Fibroblast of upper back skin (primary cell): ENCODE measurements at regions not wholly inside any gene's neighbourhood (a gene's known extent, or its start where the extent isn't known, plus 50 kb on each side); places are given as distances from the start of the nearest gene placed in this dataset.
"Not testable (repeated sequence)": the region's sequence is repeated elsewhere in the genome, so short reads cannot be mapped to it uniquely, and the experiment has no call there.

ENCODE experiments used
- DNase-seq: peaks from one replicate; pipeline ENCODE4 v3.0.0-alpha.2; 2013

DNA sequence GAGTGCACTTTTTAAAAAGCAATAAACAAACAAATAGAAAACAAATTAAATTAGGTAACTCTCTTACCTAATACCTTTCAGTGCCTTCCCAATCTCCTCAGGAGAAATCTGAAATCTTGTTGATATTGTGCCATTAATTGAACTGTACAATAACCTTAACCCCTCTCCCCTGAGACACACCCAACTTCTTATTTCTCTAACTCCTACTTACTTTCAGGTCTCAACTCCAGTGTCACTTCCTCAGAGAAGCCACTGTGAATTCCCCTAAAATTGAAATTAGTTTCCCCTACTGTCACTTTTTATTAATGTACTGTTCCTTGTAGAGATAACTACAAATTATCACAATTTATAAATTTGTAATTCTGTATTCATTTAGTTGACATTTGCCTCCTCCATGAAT is 295.3 kb upstream of the TNC start:
- no peak for DNase-seq

DNA sequence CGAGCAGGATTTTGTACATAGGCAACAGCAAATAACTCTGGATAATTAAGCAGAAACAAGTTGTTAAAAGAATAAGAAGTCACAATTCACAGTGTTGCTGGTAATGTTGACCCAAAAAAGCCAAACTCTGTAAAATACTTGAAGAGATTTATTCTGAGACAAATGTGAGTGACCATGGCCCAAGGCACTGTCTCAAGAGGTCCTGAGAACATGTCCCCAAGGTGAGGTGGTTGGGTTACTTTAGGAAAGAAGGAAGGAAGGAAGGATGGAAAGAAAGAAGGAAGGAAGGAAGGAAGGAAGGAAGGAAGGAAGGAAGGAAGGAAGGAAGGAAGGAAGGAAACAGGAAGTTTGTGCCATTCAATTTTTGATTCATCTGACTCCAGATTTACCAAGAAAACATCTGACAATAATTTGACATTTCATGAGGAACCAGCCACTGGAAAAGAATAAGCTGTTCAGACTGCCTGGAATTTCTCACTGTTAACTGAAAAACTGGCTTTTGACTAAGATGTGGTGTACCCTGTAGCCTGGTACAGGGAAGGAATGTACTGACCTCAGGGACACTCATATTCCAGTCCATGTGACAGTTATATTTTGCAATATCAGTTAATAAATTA is 295.9 kb upstream of the TNC start:
- peak; percentile 17 for DNase-seq

DNA sequence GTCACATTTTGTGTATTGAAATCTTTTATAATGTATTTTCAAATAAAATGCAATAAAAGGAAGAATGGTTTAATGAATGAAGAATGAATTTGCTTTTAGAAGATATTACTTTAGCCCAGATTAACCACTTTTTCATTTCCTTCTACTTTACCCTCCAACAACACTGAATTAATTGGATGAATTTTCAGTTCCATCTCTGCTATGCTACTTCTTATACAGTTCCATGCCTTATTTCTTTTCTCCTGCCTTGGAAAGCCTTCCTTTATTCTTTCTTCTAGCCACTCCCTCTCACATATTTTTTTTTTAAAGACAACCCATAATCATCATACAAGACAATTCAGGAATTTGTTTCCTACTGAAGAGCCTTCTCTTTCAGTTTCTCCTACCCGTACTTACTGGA is 296.6 kb upstream of the TNC start:
- no peak for DNase-seq

DNA sequence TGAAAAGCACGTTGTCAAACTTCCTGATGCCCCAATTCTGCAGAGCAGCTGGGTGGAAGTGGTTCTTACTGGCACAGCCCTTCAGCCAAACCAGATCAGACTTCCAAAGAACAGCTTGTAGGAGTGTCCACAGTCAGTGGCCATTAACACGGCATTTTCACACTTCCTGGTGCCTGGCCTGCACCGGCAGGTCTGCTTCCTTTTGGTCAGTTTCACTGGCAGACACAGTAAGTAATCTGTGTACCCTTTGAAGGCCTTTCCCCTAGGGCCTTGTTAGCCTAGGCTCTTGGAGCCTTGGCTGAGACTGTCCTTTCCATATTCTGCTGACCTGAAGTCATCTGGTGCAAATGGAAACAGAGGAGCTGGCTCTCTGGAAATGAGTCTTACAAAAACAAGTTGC is 297.5 kb upstream of the TNC start:
- DNase-seq = no peak

DNA sequence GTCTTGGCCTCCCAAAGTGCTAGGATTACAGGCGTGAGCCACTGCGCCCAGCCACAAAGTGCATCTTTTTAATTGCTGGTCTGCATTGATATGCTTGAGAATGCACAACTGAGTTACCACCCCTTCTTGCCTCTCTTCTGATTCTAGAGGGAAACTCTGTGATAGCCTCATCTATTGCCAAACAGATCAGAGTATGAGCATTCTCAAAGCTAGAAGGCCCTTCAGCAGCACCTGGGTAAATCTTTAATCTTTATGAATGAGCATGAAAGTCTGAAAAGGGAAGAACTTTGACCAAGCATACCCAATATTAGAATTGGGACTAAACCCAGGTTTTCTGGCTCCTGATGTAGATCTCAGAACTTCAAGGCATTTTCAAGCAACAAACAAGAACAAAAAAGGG is 298.3 kb upstream of the TNC start:
- no peak for DNase-seq

DNA sequence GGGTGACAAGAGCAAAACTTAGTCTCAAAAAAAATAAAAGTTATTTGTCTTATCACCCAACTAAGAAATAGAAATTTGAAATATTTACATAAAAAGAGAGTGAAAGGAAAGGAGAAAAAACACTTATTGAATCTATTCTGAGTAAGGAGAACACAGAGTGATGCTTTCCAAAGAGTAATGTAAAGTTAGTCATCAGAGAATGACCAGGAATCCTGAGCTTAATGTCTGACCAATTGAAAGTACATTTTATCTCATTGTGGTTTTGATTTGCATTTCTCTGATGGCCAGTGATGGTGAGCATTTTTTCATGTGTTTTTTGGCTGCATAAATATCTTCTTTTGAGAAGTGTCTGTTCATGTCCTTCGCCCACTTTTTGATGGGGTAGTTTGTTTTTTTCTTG is 300.2 kb upstream of the TNC start:
- peak; percentile 65 for DNase-seq

DNA sequence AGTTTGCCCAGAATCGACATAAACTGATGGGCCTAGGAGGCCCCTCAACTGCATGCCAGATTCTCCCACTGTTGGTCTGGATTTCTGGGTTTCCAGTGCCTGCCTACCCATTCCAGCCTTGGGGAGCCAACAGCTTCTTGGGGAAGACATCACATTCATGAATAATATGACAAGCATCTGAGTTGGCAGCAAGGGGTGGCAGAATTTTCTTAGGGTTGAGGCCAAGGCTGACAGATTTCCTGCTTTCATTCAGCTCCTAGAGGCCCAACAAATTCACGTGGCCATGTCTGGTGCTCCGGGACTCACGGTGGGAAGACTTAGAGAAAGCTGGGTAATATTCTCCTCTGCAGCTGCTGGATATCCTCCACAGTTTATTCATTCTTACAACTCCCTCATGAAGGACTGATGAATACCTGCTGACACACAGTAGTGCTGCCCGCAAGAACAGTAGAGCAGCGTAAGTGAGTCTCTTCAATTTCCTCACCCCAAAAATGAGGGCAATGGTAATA is 305.0 kb upstream of the TNC start:
- DNase-seq = no peak

DNA sequence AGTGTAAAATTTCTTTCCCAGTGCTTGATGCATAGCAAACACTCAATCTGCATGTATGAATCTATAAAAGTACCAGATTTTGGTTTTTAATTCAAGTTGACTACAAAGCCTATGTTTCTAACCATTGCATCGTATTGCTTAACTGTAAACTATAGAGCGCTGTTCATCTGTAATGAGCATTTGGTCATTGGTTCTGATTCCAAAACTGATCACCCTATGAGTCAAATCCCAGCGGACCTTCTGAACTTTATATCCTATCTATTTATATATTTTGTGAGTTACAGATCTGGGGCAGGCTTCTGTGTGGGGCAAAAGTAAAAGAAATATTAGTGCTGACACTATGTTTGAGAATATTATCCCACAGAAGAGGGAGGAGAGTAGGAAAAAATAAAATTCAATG is 305.7 kb upstream of the TNC start:
- peak; percentile 53 for DNase-seq

DNA sequence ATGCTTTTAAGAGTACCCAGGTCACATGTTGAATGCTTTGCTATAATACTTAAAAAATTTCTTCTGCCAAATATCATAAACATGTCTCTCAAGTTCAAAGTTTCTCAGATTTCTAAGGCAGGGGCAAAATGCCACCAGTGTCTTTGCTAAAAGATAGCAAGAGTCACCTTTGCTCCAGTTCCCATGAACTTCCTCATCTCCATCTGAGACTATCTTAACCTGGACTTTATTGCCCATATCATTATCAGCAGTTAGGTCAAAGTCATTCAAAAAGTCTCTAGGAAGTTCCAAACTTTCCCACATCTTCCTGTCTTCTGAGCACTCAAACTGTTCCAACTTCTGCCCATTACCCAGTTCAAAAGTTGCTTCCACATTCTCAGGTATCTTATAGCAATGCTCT is 307.6 kb upstream of the TNC start:
- no peak for DNase-seq

DNA sequence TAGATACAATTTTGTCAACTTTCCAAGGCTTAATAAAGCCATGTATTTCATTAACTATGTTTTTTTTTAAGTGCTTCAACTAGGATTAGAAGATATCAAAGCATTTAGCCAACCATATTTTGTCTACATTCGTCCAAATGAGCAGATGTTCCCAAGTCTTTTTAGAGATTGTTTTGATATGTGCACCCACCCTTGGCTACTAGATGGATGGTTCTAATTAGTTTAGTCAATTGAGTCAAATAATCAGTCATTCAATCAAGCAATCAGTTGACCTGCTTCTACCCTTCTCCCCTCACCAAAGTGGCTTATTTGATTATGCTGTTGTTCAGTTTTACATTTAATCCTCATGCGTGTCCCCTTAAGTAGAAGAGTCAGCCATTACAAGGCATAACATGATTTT is 319.5 kb upstream of the TNC start:
- DNase-seq = no peak

DNA sequence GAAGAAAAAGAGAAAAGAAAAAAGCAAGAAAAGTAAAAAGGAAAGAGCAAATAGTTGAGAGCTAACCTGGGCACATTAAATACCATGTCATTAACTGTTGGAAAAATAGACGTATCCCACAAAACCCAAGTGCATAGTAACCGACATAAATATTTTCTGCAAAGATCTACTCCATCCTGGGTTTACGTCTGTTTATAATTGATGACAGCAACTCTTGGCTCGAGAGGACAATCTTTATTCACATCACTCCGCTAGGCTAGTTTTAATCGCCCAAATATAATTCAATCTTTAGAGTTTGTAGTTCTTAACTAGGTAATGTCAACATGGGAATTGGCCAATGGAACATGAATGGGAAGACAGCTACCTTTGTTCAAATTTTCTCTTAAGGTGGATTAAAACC is 321.7 kb upstream of the TNC start:
- peak; percentile 13 for DNase-seq

DNA sequence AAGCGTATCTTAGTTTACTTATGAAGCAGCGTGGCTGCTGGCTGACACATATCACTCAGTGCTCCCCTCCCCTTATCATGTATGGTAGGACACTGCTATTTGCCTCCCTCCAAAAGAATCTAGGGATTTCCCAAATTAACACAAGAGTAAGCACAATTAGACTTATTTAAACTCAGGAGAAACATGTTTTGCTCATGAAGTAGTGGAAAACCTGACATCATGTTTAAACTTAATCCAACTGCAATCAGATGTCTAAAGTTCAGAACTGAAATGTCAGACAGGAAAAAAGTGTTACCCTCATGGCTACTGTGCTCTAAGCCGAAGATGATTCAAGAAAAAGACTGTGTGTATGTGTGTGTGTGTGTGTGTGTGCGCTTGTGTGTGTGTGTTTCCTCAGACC is 324.1 kb upstream of the TNC start:
- DNase-seq = peak; percentile 40

DNA sequence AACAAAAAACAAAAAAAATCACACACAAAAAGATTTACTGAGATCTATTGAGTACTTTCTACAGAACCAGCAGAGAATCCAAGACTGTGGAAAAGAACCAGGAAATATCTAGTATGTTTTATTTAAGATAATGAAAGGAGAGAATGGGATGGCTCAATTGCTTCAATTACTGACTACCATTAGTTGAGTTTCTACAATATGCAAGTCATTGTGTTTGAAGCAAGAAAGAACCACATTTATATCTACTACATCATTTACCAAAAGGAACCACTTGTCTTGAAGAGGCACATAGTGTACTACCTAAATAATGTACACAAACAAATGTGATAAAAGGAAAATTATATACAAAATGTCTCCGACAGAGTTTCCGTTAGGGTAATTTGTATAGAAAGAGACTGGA is 325.9 kb upstream of the TNC start:
- no peak for DNase-seq

DNA sequence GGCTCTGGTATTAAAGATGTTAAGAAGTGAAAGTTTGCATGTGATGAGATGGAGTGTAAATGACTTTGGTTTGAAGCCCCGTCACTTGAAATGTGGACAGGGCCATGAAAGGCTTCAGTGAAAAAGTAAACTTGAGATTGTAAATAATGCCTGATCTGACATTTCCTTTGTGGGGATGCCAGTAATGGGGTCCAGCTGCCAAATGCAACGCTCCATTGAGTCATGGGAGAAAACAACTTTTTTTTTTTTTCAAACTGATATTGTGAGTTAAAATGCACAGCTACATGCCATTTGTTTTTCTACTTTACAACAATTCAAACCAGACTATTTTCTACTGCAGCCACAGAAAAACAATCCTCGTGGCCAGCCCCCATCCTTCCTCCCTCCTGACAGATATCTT is 327.0 kb upstream of the TNC start:
- peak; percentile 20 for DNase-seq

DNA sequence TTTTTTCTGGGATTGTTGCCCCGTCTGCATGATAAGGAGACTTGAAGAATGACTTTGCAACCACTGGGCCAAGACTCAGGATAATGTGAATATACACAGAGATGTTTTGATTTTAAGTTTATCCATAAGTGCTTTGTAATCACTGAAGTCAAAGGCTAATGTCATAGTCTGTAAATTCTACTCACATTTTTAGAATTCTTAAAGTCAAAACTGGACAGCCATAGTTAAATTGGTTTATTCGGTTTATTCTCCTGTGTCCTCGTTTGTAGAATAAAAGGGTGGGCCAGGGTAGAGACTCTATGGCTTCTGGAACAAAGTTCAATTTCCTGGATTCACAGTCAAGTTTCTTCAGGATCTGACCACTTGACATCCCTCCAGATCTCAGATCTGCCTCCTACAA is 327.7 kb upstream of the TNC start:
- DNase-seq = no peak

DNA sequence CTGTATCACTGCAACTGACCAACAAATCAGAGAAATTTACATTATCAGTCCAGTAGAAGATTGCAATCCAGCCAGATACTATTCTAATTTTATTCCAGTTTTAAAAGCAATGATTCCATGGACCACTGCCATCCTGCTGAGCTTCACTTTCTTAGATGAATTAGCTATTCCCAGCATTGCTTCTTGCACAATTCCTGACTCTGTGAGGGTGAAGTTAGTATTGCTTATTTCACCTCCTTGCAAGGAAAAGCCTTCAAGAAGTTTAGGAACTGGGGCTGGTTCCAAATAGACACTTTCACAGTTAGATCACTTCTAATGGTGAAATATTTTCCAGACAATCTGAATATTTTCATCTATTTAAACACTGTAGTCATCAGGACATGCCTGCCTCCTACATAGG is 338.6 kb upstream of the TNC start:
- DNase-seq = peak; percentile 89

DNA sequence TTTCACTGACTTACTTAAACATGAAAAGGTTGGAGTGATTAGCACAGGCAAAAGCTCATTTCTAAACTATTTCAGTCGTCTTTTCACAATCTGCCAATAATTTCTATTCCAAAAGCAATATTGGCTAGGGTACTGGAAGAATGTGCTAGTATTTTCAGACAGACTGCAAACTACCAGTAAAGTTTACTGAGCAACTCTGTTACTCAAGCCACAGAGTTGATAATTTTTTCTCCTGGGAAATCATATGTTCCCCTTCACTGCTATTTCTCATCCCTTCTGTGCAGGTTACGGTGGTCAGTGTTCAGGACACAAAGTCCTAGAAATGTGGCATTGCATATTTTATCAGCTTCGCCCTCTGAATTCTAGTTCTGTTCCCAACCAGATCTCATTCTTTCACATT is 343.3 kb upstream of the TNC start:
- DNase-seq = no peak

DNA sequence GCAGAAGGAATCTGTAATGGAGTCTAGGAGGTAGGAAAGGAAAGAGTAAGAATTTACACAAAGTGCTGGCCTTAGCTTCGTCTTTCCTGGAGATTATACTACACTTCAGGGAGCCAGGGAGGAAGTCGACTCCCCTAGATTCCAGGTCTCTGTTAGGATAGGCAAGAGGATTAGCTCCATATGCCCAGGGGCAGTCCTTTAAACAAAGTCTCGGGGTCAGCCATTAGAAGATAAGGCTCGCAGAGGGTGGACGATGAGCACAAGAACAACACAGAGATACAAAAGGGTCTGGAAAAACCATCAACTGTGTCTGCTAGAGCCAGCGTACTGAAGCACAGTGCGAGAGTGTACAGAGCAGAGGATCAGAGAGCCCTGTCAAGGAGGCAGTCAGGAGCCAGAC is 344.7 kb upstream of the TNC start:
- no peak for DNase-seq

DNA sequence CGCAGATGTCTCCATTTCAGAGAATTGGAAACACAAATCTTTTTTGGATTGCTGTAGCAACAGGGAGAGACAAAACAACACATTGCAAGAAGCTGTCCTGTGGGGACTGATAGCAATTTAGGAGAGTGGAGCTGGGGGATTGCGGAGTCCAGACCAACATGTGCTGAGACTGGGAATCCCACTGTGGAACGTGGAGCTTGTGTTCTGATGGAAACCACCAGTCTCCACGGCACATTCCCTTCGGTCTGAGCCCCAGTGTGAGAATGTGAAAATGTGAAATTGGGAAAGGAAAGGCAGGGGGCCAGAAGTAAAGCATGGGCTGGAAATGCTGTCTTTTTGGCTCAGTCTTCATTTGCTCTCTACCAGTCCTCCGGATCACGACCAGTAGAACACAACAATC is 348.8 kb upstream of the TNC start:
- DNase-seq = peak; percentile 22

DNA sequence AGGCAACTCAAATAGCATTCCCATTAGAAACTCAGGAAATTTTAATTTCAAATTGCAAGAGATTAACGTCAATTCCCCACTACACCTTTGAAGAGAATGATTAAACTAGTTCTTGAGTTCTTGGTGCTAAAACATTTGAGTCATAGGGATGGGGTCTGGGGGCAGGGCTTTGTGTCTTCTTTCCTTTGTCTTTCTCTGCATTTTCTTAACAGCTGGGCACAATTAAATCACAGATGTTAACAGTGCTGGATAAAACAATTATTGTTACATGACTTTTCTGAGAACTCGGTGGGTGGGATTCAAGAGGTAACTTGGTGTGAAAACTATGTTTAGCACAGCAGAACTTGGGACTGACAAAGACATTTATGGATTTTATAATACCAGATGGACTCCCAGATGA is 351.9 kb upstream of the TNC start:
- peak; percentile 84 for DNase-seq

DNA sequence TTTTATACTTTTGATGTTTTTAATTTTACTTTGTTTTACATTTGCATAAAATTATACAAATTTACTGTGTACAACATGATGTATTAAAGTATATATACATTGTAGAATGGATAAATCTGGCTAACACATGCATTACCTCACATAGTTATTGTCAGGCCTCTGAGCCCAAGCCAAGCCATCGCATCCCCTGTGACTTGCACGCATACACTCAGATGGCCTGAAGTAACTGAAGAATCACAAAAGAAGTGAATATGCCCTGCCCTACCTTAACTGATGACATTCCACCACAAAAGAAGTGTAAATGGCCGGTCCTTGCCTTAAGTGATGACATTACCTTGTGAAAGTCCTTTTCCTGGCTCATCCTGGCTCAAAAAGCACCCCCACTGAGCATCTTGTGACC is 355.1 kb upstream of the TNC start:
- DNase-seq = not testable (repeated sequence)

DNA sequence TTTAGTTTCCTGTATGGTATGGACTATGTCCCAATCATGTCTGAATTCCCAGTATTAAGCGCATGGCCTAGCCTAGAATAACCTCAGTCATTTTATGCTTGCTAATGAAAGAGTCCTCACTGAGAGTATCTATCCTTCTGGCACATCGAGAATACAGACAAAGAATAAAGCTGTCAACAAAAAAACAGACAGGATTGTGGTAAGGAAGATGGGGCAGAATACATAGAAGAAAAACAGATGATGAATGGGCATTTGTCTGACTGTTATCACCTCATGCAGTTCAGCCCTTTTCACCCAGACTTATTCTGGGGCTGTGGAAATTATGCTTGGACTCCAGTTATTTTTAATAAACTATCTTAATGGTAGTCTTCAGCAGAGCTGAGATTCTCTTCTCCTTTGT is 363.8 kb upstream of the TNC start:
- no peak for DNase-seq

DNA sequence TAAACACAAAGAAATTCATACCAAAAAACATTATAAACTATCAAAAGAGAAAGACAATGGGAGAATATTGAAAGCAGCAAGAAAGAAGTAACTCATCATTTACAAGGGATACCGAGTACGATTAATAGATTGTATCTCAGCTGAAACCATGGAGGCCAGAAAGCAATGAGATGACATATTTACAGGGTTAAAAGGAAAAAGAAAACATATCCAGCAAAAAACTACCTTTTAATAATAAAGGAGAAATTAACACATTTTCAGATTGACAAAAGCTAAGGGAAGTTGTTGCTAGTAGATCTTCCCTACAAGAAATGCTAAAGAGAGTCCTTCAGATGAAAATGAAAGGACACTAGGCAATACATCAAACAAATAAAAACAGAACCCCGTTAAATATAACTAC is 364.8 kb upstream of the TNC start:
- DNase-seq = no peak

DNA sequence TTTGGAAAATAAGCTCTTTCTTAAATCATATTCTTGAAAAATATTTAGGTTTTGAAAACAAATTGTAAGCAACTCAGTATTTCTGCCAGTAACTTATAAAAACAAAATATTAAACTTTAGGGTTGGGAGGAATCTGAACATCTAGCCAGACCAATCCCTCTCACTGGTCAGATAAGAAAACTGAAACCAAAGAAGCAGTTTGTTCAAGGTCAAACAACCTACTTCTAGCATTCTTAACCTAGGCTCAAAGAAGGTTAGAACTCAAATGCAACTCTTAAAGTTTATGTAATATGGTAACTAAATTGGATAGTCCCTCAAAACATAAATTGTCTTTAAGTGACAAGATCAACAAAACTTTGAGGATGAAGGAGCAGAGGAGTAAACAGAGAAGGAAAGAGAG is 374.9 kb upstream of the TNC start:
- no peak for DNase-seq

DNA sequence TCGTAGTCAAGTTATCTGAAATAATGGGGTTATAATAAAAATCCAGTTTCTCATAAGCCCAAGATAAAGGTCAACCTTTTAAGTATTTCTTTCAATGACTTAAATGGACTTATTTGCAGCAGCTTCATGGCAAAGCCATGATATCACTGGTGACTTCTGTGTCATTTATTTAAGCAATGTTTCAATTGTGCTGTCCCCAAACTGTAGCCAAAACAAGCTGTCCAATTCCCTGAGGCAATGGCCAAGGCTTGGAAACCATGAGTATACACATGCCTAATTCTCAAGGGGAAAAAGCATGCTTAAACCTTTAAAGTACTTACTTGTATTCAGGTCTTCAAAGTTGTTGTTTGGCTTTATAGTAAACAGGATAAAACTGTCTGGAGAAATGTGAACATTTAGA is 376.4 kb upstream of the TNC start:
- no peak for DNase-seq
